IMR-90 (cell line): ENCODE measurements at regions not wholly inside any gene's neighbourhood (a gene's known extent, or its start where the extent isn't known, plus 50 kb on each side); places are given as distances from the start of the nearest gene placed in this dataset.

Experiments
- ATAC-seq: fragments of 200-7000 bp; cut with Tn5 transposase; 2 replicates; pipeline ENCODE4 v1.9.1; 2020; ENCODE audit warnings: low read depth, mild to moderate bottlenecking, moderate library complexity
- BruUV-seq: library from RNA; stranded (reverse); fragments of 400-500 nt; replicated peaks from 2 replicates; lab custom pipeline; 2021; lab: Mats Ljungman, UMichigan
- CTCF ChIA-PET: fragments of 300-600 bp; formaldehyde crosslinking; extraction: SDS; loops from one replicate; lab custom pipeline; 2021; ENCODE audit warnings: antibody characterized with exemption; lab: Yijun Ruan, JAX
- POLR2A ChIA-PET: fragments of 300-600 bp; sonication (Branson Sonifier 250); formaldehyde crosslinking; loops from one replicate; lab custom pipeline; 2022; ENCODE audit warnings: antibody characterized with exemption; ENCODE audit not compliant: unreplicated experiment; lab: Charles Lee
- DNase-seq: peaks from one replicate; pipeline ENCODE4 v3.0.0; 2013
- H2AFZ ChIP-seq: replicated peaks from 2 replicates; pipeline ENCODE3; 2013; ENCODE audit warnings: low read length, mild to moderate bottlenecking; ENCODE audit not compliant: poor library complexity
- H2AK5ac ChIP-seq: 2 replicates; pipeline ENCODE4 v1.6.1; 2013; ENCODE audit warnings: low read depth, low read length, inconsistent platforms
- H2AK9ac ChIP-seq: replicated peaks from 2 replicates; pipeline ENCODE3; 2013; ENCODE audit warnings: mild to moderate bottlenecking, low read depth, low read length, moderate library complexity; ENCODE audit not compliant: poor library complexity
- H2BK120ac ChIP-seq: 2 replicates; pipeline ENCODE4 v1.6.1; 2013; ENCODE audit warnings: low read depth, low read length, inconsistent platforms
- H2BK15ac ChIP-seq: 3 replicates; pipeline ENCODE4 v1.6.1; 2013; ENCODE audit warnings: low read depth, low read length, inconsistent platforms
- H2BK20ac ChIP-seq: 2 replicates; pipeline ENCODE4 v1.6.1; 2013; ENCODE audit warnings: low read depth, mild to moderate bottlenecking, inconsistent platforms, low read length, moderate library complexity
- H2BK5ac ChIP-seq: 2 replicates; pipeline ENCODE4 v1.6.1; 2013; ENCODE audit warnings: mild to moderate bottlenecking, low read depth, low read length, inconsistent platforms; ENCODE audit not compliant: poor library complexity, severe bottlenecking
- H3K14ac ChIP-seq: replicated peaks from 2 replicates; pipeline ENCODE4 v1.6.1; 2013; ENCODE audit warnings: low read depth, low read length, inconsistent platforms
- H3K18ac ChIP-seq: 2 replicates; pipeline ENCODE4 v1.6.1; 2013; ENCODE audit warnings: low read depth, low read length, control low read depth
- H3K23ac ChIP-seq: 2 replicates; pipeline ENCODE4 v1.6.1; 2013; ENCODE audit warnings: low read depth, low read length, inconsistent platforms
- H3K27ac ChIP-seq: 2 replicates; pipeline ENCODE4 v1.5.1; 2013; ENCODE audit warnings: mild to moderate bottlenecking, control low read depth, low read length; ENCODE audit not compliant: insufficient read depth
- H3K27me3 ChIP-seq: 2 replicates; pipeline ENCODE4 v1.6.1; 2013; ENCODE audit warnings: low read length; ENCODE audit not compliant: control insufficient read depth, insufficient read depth
- H3K36me3 ChIP-seq: 2 replicates; pipeline ENCODE4 v1.6.1; 2013; ENCODE audit warnings: low read length, mixed read lengths; ENCODE audit not compliant: control insufficient read depth, insufficient read depth
- H3K4ac ChIP-seq: 2 replicates; pipeline ENCODE4 v1.6.1; 2013; ENCODE audit warnings: low read depth, low read length, inconsistent platforms
- H3K4me1 ChIP-seq: 2 replicates; pipeline ENCODE4 v1.6.1; 2013; ENCODE audit warnings: low read length, mixed read lengths; ENCODE audit not compliant: control insufficient read depth, insufficient read depth
- H3K4me2 ChIP-seq: 2 replicates; pipeline ENCODE4 v1.6.1; 2013; ENCODE audit warnings: low read depth, mild to moderate bottlenecking, control low read depth, low read length, moderate library complexity
- H3K4me3 ChIP-seq: 2 replicates; pipeline ENCODE4 v1.5.1; 2013; ENCODE audit warnings: low read depth, mild to moderate bottlenecking, control low read depth, low read length, moderate library complexity; ENCODE audit not compliant: insufficient read depth
- H3K56ac ChIP-seq: 2 replicates; pipeline ENCODE4 v1.6.1; 2013; ENCODE audit warnings: low read length, inconsistent platforms; ENCODE audit not compliant: insufficient read depth; ENCODE audit errors: extremely low read depth
- H3K79me1 ChIP-seq, 2 experiments: 2 replicates each; pipeline ENCODE4 v1.6.1; 2013; ENCODE audit warnings: low read length in 2 of 2, inconsistent platforms in 1 of 2, low read depth in 1 of 2
- H3K9ac ChIP-seq: 2 replicates; pipeline ENCODE4 v1.6.1; 2013; ENCODE audit warnings: low read depth, low read length, control low read depth
- H3K9me1 ChIP-seq: 2 replicates; pipeline ENCODE4 v1.6.1; 2013; ENCODE audit warnings: low read length, inconsistent platforms; ENCODE audit not compliant: insufficient read depth
- H3K9me3 ChIP-seq: 2 replicates; pipeline ENCODE4 v1.6.1; 2013; ENCODE audit warnings: low read length; ENCODE audit not compliant: control insufficient read depth, insufficient read depth
- H4K20me1 ChIP-seq: 2 replicates; pipeline ENCODE4 v1.6.1; 2013; ENCODE audit warnings: low read length, inconsistent platforms; ENCODE audit not compliant: insufficient read depth
- H4K5ac ChIP-seq: 2 replicates; pipeline ENCODE4 v1.6.1; 2013; ENCODE audit warnings: mild to moderate bottlenecking, low read depth, low read length, control low read depth
- H4K8ac ChIP-seq, 2 experiments: 2 replicates each; pipeline ENCODE4 v1.6.1; 2013; ENCODE audit warnings: low read depth in 2 of 2, low read length in 2 of 2, control low read depth in 1 of 2, inconsistent platforms in 1 of 2
- H4K91ac ChIP-seq: 2 replicates; pipeline ENCODE4 v1.6.1; 2013; ENCODE audit warnings: low read depth, low read length, inconsistent platforms; ENCODE audit not compliant: insufficient read depth
- BHLHE40 ChIP-seq: fragments of 150-350 bp; IDR thresholded peaks from 2 replicates; pipeline ENCODE4 v1.6.1; 2016; ENCODE audit warnings: mild to moderate bottlenecking, low read depth, low read length
- CEBPB ChIP-seq: IDR thresholded peaks from 2 replicates; pipeline ENCODE4 v1.6.1; 2012; ENCODE audit warnings: low read depth, low read length, improper control_type of control experiment
- CHD1 ChIP-seq: IDR thresholded peaks from 2 replicates; pipeline ENCODE4 v1.6.1; 2012; ENCODE audit warnings: low read depth, low read length, improper control_type of control experiment
- CTCF ChIP-seq: conservative IDR thresholded peaks from 2 replicates; pipeline ENCODE4 v1.5.1; 2012; ENCODE audit warnings: mild to moderate bottlenecking, low read depth, low read length, improper control_type of control experiment
- ELK1 ChIP-seq: fragments of 150-350 bp; IDR thresholded peaks from 2 replicates; pipeline ENCODE4 v1.6.1; 2016; ENCODE audit warnings: low read depth, mild to moderate bottlenecking, low read length, moderate library complexity, borderline replicate concordance
- FOS ChIP-seq: fragments of 150-350 bp; IDR thresholded peaks from 2 replicates; pipeline ENCODE4 v1.6.1; 2016; ENCODE audit warnings: low read depth, low read length
- MAFK ChIP-seq: IDR thresholded peaks from 2 replicates; pipeline ENCODE4 v1.6.1; 2012; ENCODE audit warnings: low read depth, low read length, improper control_type of control experiment
- MAZ ChIP-seq: IDR thresholded peaks from 2 replicates; pipeline ENCODE4 v1.6.1; 2012; ENCODE audit warnings: low read depth, mild to moderate bottlenecking, low read length, improper control_type of control experiment, moderate library complexity, borderline replicate concordance
- MXI1 ChIP-seq: IDR thresholded peaks from 2 replicates; pipeline ENCODE4 v1.6.1; 2012; ENCODE audit warnings: low read depth, mild to moderate bottlenecking, low read length, moderate library complexity, borderline replicate concordance
- NFE2L2 ChIP-seq: fragments of 150-350 bp; IDR thresholded peaks from 2 replicates; pipeline ENCODE4 v1.6.1; 2016; ENCODE audit warnings: low read depth, mild to moderate bottlenecking, low read length
- POLR2A ChIP-seq: IDR thresholded peaks from 2 replicates; pipeline ENCODE4 v1.6.1; 2012; ENCODE audit warnings: mild to moderate bottlenecking, low read depth, low read length
- RAD21 ChIP-seq: IDR thresholded peaks from 2 replicates; pipeline ENCODE4 v1.6.1; 2012; ENCODE audit warnings: low read length, improper control_type of control experiment
- RCOR1 ChIP-seq: IDR thresholded peaks from 2 replicates; pipeline ENCODE4 v1.6.1; 2012; ENCODE audit warnings: mild to moderate bottlenecking, low read length, improper control_type of control experiment; ENCODE audit not compliant: insufficient replicate concordance
- RFX5 ChIP-seq: IDR thresholded peaks from 2 replicates; pipeline ENCODE4 v1.8.0; 2012; ENCODE audit warnings: low read depth, mild to moderate bottlenecking, low read length, moderate library complexity
- SMC3 ChIP-seq: fragments of 150-350 bp; IDR thresholded peaks from 2 replicates; pipeline ENCODE4 v1.6.1; 2016; ENCODE audit warnings: low read depth, mild to moderate bottlenecking, antibody characterized with exemption, low read length, moderate library complexity
- USF2 ChIP-seq: fragments of 150-350 bp; IDR thresholded peaks from 2 replicates; pipeline ENCODE4 v1.6.1; 2017; ENCODE audit warnings: mild to moderate bottlenecking, antibody characterized with exemption, low read length, low read depth
- WGBS, 2 experiments: methylation state at CpG; one replicate each; pipeline versions ENCODE4 v1.1.5 to v1.1.7; 2013; ENCODE audit warnings: missing lambda C conversion rate in 2 of 2; ENCODE audit not compliant: insufficient read length in 1 of 2; ENCODE audit errors: extremely low coverage in 2 of 2; 5-methylcytosine and 5-hydroxymethylcytosine counted together
- dilution Hi-C: fragments of 300-500 bp; cut with HindIII; formaldehyde crosslinking; loops from one replicate; pipeline ENCODE4 v1.14.3; 2018; ENCODE audit warnings: low sequenced_read_pairs; ENCODE audit not compliant: unreplicated experiment
- in situ Hi-C: fragments of 300-500 bp; cut with MboI; formaldehyde crosslinking; loops from 3 replicates; pipeline ENCODE4 v1.14.3; 2019; ENCODE audit warnings: low sequenced_read_pairs, inconsistent platforms, mixed read lengths
- intact Hi-C: fragments of 100-400 bp; cut with micrococcal nuclease; formaldehyde crosslinking; loops from 2 replicates; pipeline ENCODE4 v1.10.0; 2022

- Histone ChIP-seq H3K9me3 (0 out of 2 replicates have a peak, but pooled peaks cover 2% of the 10 kb centered on the region), H2AK9ac (no peak overlapping the region), H3K9ac (no peak overlapping the region), H2AFZ (no peak overlapping the region), H4K20me1 (no peaks in the 10 kb centered on the region), H4K91ac (no peak overlapping the region), H3K4me3 (no peak overlapping the region), H2AK5ac (no peak overlapping the region), H4K8ac (no peak overlapping the region), H3K9me1 (no peaks in the 10 kb centered on the region), H3K56ac (no peak overlapping the region), H4K5ac (no peak overlapping the region), H3K79me1 (no peaks in the 10 kb centered on the region), H3K27ac (no peak overlapping the region), H2BK20ac (no peak overlapping the region), H3K23ac (no peak overlapping the region), H3K4me2 (no peak overlapping the region), H2BK120ac (no peak overlapping the region), H3K4me1 (no peaks in the 10 kb centered on the region), H3K18ac (no peak overlapping the region), H3K27me3 (no peaks in the 10 kb centered on the region), H2BK5ac (no peak overlapping the region), H2BK15ac (no peak overlapping the region), H3K14ac (no peak overlapping the region), H3K36me3 (no peaks in the 10 kb centered on the region), H3K4ac (no peak overlapping the region)
- dilution Hi-C loops: no loop called here
- in situ Hi-C loops: no loop called here
- ChIA-PET CTCF (no interaction called here), POLR2A (no interaction called here)
- TF ChIP-seq MXI1 (no peak), USF2 (no peak), RCOR1 (no peak), NFE2L2 (no peak), MAZ (no peak), FOS (no peak), ELK1 (no peak), RFX5 (no peak), RAD21 (no peak), BHLHE40 (no peak), POLR2A (no peak), SMC3 (no peak), MAFK (no peak), CEBPB (no peak), CTCF (no peak), CHD1 (no peak)
- DNase-seq (no peak), ATAC-seq (no peak)
- intact Hi-C loops: no loop called here
- BruUV-seq: no TSS peak
- no CpG with 5 or more reads among the region's 1 CpG for WGBS, 2 experiments
Measured at GRCh38 chr4:104575278-104575677, 80.6 kb upstream of the CXXC4 start.
